Head of caudate nucleus (tissue), 42 donors: ENCODE measurements at regions not wholly inside any gene's neighbourhood (a gene's known extent, or its start where the extent isn't known, plus 50 kb on each side); places are given as distances from the start of the nearest gene placed in this dataset.

ENCODE experiments used
- DNase-seq, 42 donors: peaks; one replicate each; pipeline versions ENCODE4 v3.0.0 to v3.0.0-alpha.2; 2020 to 2021; ENCODE audit warnings: mixed read lengths in 7 of 42
- intact Hi-C: fragments of 100-400 bp; cut with DNase I; formaldehyde crosslinking; loops from one replicate; pipeline ENCODE4 v1.15.0; 2022

- intact Hi-C loops, result no loop called here
- DNase-seq, result no peak
Observed at GRCh38 chrX:140848800-140849199, 139.2 kb downstream of the LINC00632 start.

- no peak for DNase-seq
- intact Hi-C loops, result no loop called here
Observed at GRCh38 chrX:140860718-140861117, 141.7 kb upstream of the SPANXB1 start.

- intact Hi-C loops, result no loop called here
- DNase-seq, result no peak
Observed at GRCh38 chrX:140866446-140866845, 135.9 kb upstream of the SPANXB1 start.

- DNase-seq, result no peak
- intact Hi-C loops, result no loop called here
Observed at GRCh38 chrX:140912606-140913005, 89.8 kb upstream of the SPANXB1 start.

GRCh38 chrX:140913802-140914501 is 88.4 kb upstream of the SPANXB1 start:
- no peak for DNase-seq
- intact Hi-C loops, result no loop called here

- DNase-seq, result no peak
Observed at GRCh38 chrX:140916872-140917271, 85.5 kb upstream of the SPANXB1 start.

GRCh38 chrX:140917354-140918115 is 84.9 kb upstream of the SPANXB1 start:
- intact Hi-C loops, result no loop called here

More at GRCh38 chrX:140916872-140917271, 85.5 kb upstream of the SPANXB1 start:
- intact Hi-C loops, result no loop called here

GRCh38 chrX:140918398-140919038 is 83.9 kb upstream of the SPANXB1 start:
- peak in 26 of 42 donors; percentile 2 to 57 (median 22) for DNase-seq
- intact Hi-C loops, result no loop called here

More at GRCh38 chrX:140917354-140918115, 84.9 kb upstream of the SPANXB1 start:
- DNase-seq, result no peak

- intact Hi-C loops, result no loop called here
- no peak for DNase-seq
Observed at GRCh38 chrX:140920416-140920815, 82.0 kb upstream of the SPANXB1 start.

- intact Hi-C loops, result no loop called here
- DNase-seq, result no peak
Observed at GRCh38 chrX:140923118-140923517, 79.3 kb upstream of the SPANXB1 start.

- intact Hi-C loops, result no loop called here
- no peak for DNase-seq
Observed at GRCh38 chrX:140928739-140929138, 73.7 kb upstream of the SPANXB1 start.

- DNase-seq, result no peak
Observed at GRCh38 chrX:140933016-140933415, 69.4 kb upstream of the SPANXB1 start.

GRCh38 chrX:140933874-140934655 is 68.3 kb upstream of the SPANXB1 start:
- DNase-seq, result no peak

More at GRCh38 chrX:140933016-140933415, 69.4 kb upstream of the SPANXB1 start:
- intact Hi-C loops, result no loop called here

GRCh38 chrX:140943513-140943912 is 58.9 kb upstream of the SPANXB1 start:
- intact Hi-C loops, result no loop called here
- DNase-seq, result no peak

More at GRCh38 chrX:140933874-140934655, 68.3 kb upstream of the SPANXB1 start:
- intact Hi-C loops, result no loop called here

- no peak for DNase-seq
- intact Hi-C loops, result no loop called here
Observed at GRCh38 chrX:140944710-140945109, 57.7 kb upstream of the SPANXB1 start.

GRCh38 chrX:140948827-140949226 is 53.6 kb upstream of the SPANXB1 start:
- intact Hi-C loops, result no loop called here
- no peak for DNase-seq

GRCh38 chrX:140949233-140949632 is 53.2 kb upstream of the SPANXB1 start:
- intact Hi-C loops, result no loop called here
- DNase-seq, result no peak
